CD8-positive, alpha-beta memory T cell (primary cell): ENCODE measurements at regions not wholly inside any gene's neighbourhood (a gene's known extent, or its start where the extent isn't known, plus 50 kb on each side); places are given as distances from the start of the nearest gene placed in this dataset.
"Not testable (repeated sequence)": the region's sequence is repeated elsewhere in the genome, so short reads cannot be mapped to it uniquely, and the experiment has no call there.

Experiments
- CTCF ChIA-PET: fragments of 350-600 bp; sonication (Branson Sonifier 250); formaldehyde crosslinking; loops from one replicate; lab custom pipeline; 2021; ENCODE audit warnings: antibody characterized with exemption; lab: Charles Lee
- POLR2A ChIA-PET: fragments of 350-600 bp; sonication (Branson Sonifier 250); formaldehyde crosslinking; loops from one replicate; lab custom pipeline; 2021; ENCODE audit warnings: antibody characterized with exemption; lab: Charles Lee
- DNase-seq, 5 donors: peaks; one replicate each; pipeline versions ENCODE4 v3.0.0 to v3.0.0-alpha.2; 2020 to 2022; ENCODE audit warnings: mixed read lengths in 1 of 5
- H3K27ac ChIP-seq: one replicate; pipeline ENCODE4 v1.7.0; 2013; ENCODE audit warnings: low read depth, mild to moderate bottlenecking, low read length, moderate library complexity
- H3K27me3 ChIP-seq: 2 replicates; pipeline ENCODE4 v1.7.0; 2013; ENCODE audit warnings: low read length, mild to moderate bottlenecking; ENCODE audit not compliant: insufficient read depth, poor library complexity, severe bottlenecking
- H3K36me3 ChIP-seq: 2 replicates; pipeline ENCODE4 v1.7.0; 2013; ENCODE audit warnings: mild to moderate bottlenecking, low read length, moderate library complexity; ENCODE audit not compliant: insufficient read depth
- H3K4me1 ChIP-seq: 2 replicates; pipeline ENCODE4 v1.7.0; 2013; ENCODE audit warnings: mild to moderate bottlenecking, low read length, moderate library complexity; ENCODE audit not compliant: insufficient read depth
- H3K4me3 ChIP-seq: 2 replicates; pipeline ENCODE4 v1.7.0; 2013; ENCODE audit warnings: mild to moderate bottlenecking, low read length
- H3K9me3 ChIP-seq: 2 replicates; pipeline ENCODE4 v1.7.0; 2013; ENCODE audit warnings: mild to moderate bottlenecking, low read length
- H3K27ac Mint-ChIP-seq, 8 donors: one replicate each; pipeline ENCODE4 v1.8.0; 2020 to 2021; ENCODE audit warnings: mixed read lengths in 8 of 8, mild to moderate bottlenecking in 6 of 8, inconsistent platforms in 3 of 8, moderate library complexity in 3 of 8
- H3K27me3 Mint-ChIP-seq, 2 donors: one replicate each; pipeline ENCODE4 v1.8.0; 2020 to 2021; ENCODE audit warnings: mixed read lengths in 2 of 2, mild to moderate bottlenecking in 1 of 2, moderate library complexity in 1 of 2
- H3K36me3 Mint-ChIP-seq, 3 donors: one replicate each; pipeline ENCODE4 v1.8.0; 2020 to 2021; ENCODE audit warnings: mixed read lengths in 3 of 3, inconsistent platforms in 1 of 3, mild to moderate bottlenecking in 1 of 3
- H3K4me1 Mint-ChIP-seq, 3 donors: one replicate each; pipeline ENCODE4 v1.8.0; 2020 to 2021; ENCODE audit warnings: mixed read lengths in 3 of 3, inconsistent platforms in 1 of 3, mild to moderate bottlenecking in 1 of 3
- H3K4me3 Mint-ChIP-seq, 7 donors: one replicate each; pipeline ENCODE4 v1.8.0; 2020 to 2021; ENCODE audit warnings: mixed read lengths in 7 of 7, mild to moderate bottlenecking in 6 of 7, moderate library complexity in 4 of 7, inconsistent platforms in 2 of 7
- H3K9me3 Mint-ChIP-seq, 5 donors: one replicate each; pipeline ENCODE4 v1.8.0; 2020 to 2022; ENCODE audit warnings: mixed read lengths in 5 of 5, mild to moderate bottlenecking in 3 of 5, moderate library complexity in 2 of 5, inconsistent platforms in 1 of 5

DNA sequence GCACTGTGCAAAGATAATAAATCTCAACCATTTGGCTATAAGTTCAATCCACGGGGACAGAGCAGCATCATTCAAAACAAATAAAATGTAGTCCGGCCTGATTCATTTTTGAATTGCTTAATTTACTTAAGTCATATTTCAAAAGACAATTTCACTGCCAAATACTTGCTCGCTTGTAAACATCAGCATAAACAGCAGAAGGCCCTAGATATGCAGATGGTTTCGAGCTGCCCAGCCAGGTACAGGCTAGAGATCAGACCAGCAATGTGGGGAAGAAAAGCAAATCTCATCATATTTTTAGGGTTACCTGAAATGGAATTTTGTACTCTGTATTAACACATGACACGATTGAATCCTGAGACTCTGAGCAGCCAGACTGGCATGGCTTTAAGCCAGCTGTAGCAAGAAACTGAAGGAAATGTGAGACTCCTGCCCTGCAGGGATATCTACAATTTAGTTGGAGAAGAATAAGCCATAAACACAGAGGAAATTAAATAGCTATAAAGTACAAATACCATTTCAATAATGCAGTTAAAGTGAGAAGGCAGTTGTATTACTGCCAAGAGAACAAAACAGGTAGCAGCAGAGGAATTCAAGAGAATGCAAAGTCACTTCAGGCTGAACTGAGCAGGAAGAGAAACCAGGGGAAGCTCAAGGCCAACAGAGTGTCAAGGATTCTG, 440.3 kb downstream of the ETS1 start:
- DNase-seq = no peak
- Mint-ChIP-seq H3K27ac (peak overlapping the region in 3 of 8 donors; percentile 20 to 62 (median 47)), H3K36me3 (peaks cover 0 to 5% (median 0%) of the 10 kb centered on the region in 3 donors), H3K4me3 (no peak overlapping the region), H3K9me3 (peaks cover 0 to 4% (median 4%) of the 10 kb centered on the region in 5 donors), H3K27me3 (no peaks in the 10 kb centered on the region), H3K4me1 (peaks cover 0 to 9% (median 2%) of the 10 kb centered on the region in 3 donors)
- H3K27ac ChIP-seq = no peak overlapping the region
- no peak overlapping the region for H3K4me3 ChIP-seq
- no peaks in the 10 kb centered on the region for H3K9me3 ChIP-seq
- H3K4me1 ChIP-seq = no peaks in the 10 kb centered on the region
- no peaks in the 10 kb centered on the region for H3K27me3 ChIP-seq
- ChIA-PET POLR2A (interaction anchor here (0.6 kb wide), 1 partner anchor 15 kb away, joined by 4 read pairs; no protein-coding TSS in a partner anchor), CTCF (interaction anchor here (1.0 to 3.5 kb wide), 4 partner anchors 11 to 115 kb away, joined by 3 to 15 read pairs (median 5); no protein-coding TSS in a partner anchor)
- H3K36me3 ChIP-seq = no peaks in the 10 kb centered on the region

GRCh38 chr11:128140293-128140692, 447.1 kb downstream of the ETS1 start:
- H3K27me3 Mint-ChIP-seq, H3K4me3 Mint-ChIP-seq, POLR2A ChIA-PET, H3K4me3 ChIP-seq, H3K36me3 ChIP-seq, H3K27me3 ChIP-seq, H3K9me3 ChIP-seq, H3K27ac ChIP-seq, H3K4me1 ChIP-seq, H3K27ac Mint-ChIP-seq: not testable (repeated sequence)
- H3K9me3 Mint-ChIP-seq = peaks cover 2 to 11% (median 5%) of the 10 kb centered on the region in 5 donors
- peaks cover 0 to 28% (median 2%) of the 10 kb centered on the region in 3 donors for H3K36me3 Mint-ChIP-seq
- DNase-seq = peak in 2 of 5 donors; percentile 0 to 55
- CTCF ChIA-PET = interaction anchor here (0.9 kb wide), 1 partner anchor 11 kb away, joined by 3 read pairs; no protein-coding TSS in a partner anchor
- H3K4me1 Mint-ChIP-seq = peaks cover 15 to 21% (median 15%) of the 10 kb centered on the region in 3 donors

DNA sequence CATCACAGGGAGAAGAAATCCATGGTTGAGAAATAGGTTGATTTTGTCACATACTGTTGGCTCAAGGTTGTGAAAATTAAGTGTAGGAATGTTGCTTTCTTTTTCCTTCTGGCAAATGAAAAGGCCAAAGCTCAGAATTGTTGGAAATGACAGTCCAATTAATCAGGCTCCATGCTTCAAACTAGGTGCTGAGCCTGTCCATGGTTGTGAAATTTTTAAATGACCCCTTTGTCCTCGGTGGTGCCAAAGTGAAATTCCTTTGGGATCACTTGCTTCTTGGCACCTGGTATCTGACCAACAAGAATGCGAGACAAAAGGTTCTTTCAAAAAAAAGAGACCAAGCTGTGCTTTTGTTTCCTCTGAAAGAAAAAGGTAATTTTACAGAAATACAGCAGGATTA, 451.9 kb downstream of the ETS1 start:
- Mint-ChIP-seq H3K4me1 (peaks cover 15 to 30% (median 18%) of the 10 kb centered on the region in 3 donors), H3K9me3 (peaks cover 0 to 7% (median 5%) of the 10 kb centered on the region in 5 donors), H3K27me3 (no peaks in the 10 kb centered on the region), H3K4me3 (no peak overlapping the region), H3K36me3 (peaks cover 0 to 22% (median 2%) of the 10 kb centered on the region in 3 donors), H3K27ac (no peak overlapping the region)
- Histone ChIP-seq H3K4me1 (no peaks in the 10 kb centered on the region), H3K27me3 (no peaks in the 10 kb centered on the region), H3K36me3 (no peaks in the 10 kb centered on the region), H3K9me3 (no peaks in the 10 kb centered on the region), H3K27ac (no peak overlapping the region), H3K4me3 (no peak overlapping the region)
- DNase-seq = no peak
- ChIA-PET CTCF (no interaction called here), POLR2A (no interaction called here)

GRCh38 chr11:128133501-128133900, 453.9 kb downstream of the ETS1 start:
- CTCF ChIA-PET = no interaction called here
- no peaks in the 10 kb centered on the region for H3K36me3 ChIP-seq
- peaks cover 3 to 18% (median 9%) of the 10 kb centered on the region in 3 donors for H3K4me1 Mint-ChIP-seq
- H3K4me3 Mint-ChIP-seq = no peak overlapping the region
- H3K9me3 Mint-ChIP-seq = no peaks in the 10 kb centered on the region
- POLR2A ChIA-PET = no interaction called here
- no peaks in the 10 kb centered on the region for H3K4me1 ChIP-seq
- DNase-seq = no peak
- no peaks in the 10 kb centered on the region for H3K27me3 ChIP-seq
- no peak overlapping the region for H3K27ac ChIP-seq
- no peaks in the 10 kb centered on the region for H3K9me3 ChIP-seq
- H3K27ac Mint-ChIP-seq = peak overlapping the region in 2 of 8 donors; percentile 25 to 77
- no peak overlapping the region for H3K4me3 ChIP-seq
- peaks cover 0 to 9% (median 0%) of the 10 kb centered on the region in 3 donors for H3K36me3 Mint-ChIP-seq
- no peaks in the 10 kb centered on the region for H3K27me3 Mint-ChIP-seq

- no peak for DNase-seq
- Histone ChIP-seq H3K27me3 (no peaks in the 10 kb centered on the region), H3K9me3 (no peaks in the 10 kb centered on the region), H3K36me3 (no peaks in the 10 kb centered on the region), H3K4me1 (no peaks in the 10 kb centered on the region), H3K27ac (no peak overlapping the region), H3K4me3 (no peak overlapping the region)
- H3K36me3 Mint-ChIP-seq = peaks cover 0 to under 1% (median 0%) of the 10 kb centered on the region in 3 donors
- ChIA-PET POLR2A (no interaction called here), CTCF (interaction anchor here (0.8 to 1.7 kb wide), 5 partner anchors 21 to 716 kb away, joined by 3 to 10 read pairs (median 4); no protein-coding TSS in a partner anchor)
- H3K27me3 Mint-ChIP-seq = no peaks in the 10 kb centered on the region
- H3K27ac Mint-ChIP-seq = no peak overlapping the region
- no peaks in the 10 kb centered on the region for H3K9me3 Mint-ChIP-seq
- no peak overlapping the region for H3K4me3 Mint-ChIP-seq
- H3K4me1 Mint-ChIP-seq = peaks cover 3 to 18% (median 9%) of the 10 kb centered on the region in 3 donors
Observed at GRCh38 chr11:128130052-128130451, 457.3 kb downstream of the ETS1 start.

DNA sequence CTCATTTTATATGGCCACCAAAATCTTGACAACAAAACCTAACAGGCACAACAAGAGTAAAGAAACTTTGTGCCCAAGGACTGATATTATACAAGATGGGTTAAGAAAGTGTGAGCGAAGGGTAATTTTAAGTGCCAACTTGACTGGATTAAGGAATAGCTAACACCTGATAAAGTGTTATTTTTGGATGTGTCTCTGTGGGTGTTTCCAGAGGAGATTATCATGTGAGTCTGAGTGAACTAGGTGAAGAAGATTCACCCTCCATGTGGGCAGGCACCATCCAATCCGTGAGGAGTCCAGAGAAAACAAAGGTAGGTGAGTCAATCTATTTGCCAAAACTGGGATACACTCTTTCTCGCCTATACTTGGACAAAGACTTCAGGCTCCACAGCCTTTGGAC, 461.6 kb downstream of the ETS1 start:
- no peaks in the 10 kb centered on the region for H3K4me1 ChIP-seq
- H3K9me3 ChIP-seq = no peaks in the 10 kb centered on the region
- H3K27ac Mint-ChIP-seq = no peak overlapping the region
- H3K27ac ChIP-seq = no peak overlapping the region
- no peaks in the 10 kb centered on the region for H3K36me3 ChIP-seq
- no peaks in the 10 kb centered on the region for H3K27me3 Mint-ChIP-seq
- ChIA-PET CTCF (no interaction called here), POLR2A (no interaction called here)
- no peak overlapping the region for H3K4me3 ChIP-seq
- H3K9me3 Mint-ChIP-seq = no peaks in the 10 kb centered on the region
- peaks cover 2 to 9% (median 9%) of the 10 kb centered on the region in 3 donors for H3K4me1 Mint-ChIP-seq
- no peaks in the 10 kb centered on the region for H3K27me3 ChIP-seq
- no peak for DNase-seq
- no peak overlapping the region for H3K4me3 Mint-ChIP-seq
- H3K36me3 Mint-ChIP-seq = peaks cover 0 to 2% (median 0%) of the 10 kb centered on the region in 3 donors

DNA sequence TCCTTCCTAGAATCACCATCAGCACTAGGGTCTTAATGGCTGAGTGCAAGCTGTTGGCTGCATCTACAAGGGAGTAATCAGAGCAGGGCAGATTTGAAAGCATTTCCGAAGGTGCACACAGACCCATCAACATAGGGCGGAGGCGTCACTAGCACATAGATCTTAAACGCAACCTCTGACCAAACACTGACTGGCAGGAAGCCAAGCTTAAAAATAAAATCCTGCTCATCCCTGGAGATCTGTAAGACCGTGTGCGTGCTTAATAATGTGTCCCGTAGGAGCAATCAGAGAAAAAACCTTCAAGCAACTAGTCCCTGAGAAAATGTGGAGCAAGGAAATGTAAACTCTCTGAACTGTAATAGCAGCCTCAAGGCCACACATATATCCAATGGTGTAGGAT, 470.5 kb downstream of the ETS1 start:
- Mint-ChIP-seq H3K4me1 (peaks cover 8 to 13% (median 10%) of the 10 kb centered on the region in 3 donors), H3K4me3 (peak overlapping the region in 1 of 7 donors; percentile 28), H3K9me3 (peaks cover 0 to 8% (median 6%) of the 10 kb centered on the region in 5 donors), H3K36me3 (peaks cover 0 to 7% (median 3%) of the 10 kb centered on the region in 3 donors), H3K27me3 (peaks cover 0 to 4% of the 10 kb centered on the region in 2 donors), H3K27ac (peak overlapping the region in 1 of 8 donors; percentile 29)
- Histone ChIP-seq H3K36me3 (no peaks in the 10 kb centered on the region), H3K4me3 (no peak overlapping the region), H3K9me3 (no peaks in the 10 kb centered on the region), H3K4me1 (no peaks in the 10 kb centered on the region), H3K27me3 (no peaks in the 10 kb centered on the region), H3K27ac (no peak overlapping the region)
- DNase-seq = no peak
- POLR2A ChIA-PET = interaction anchor here (0.6 kb wide), 1 partner anchor 38 kb away, joined by 3 read pairs; no protein-coding TSS in a partner anchor
- CTCF ChIA-PET = no interaction called here

- Histone ChIP-seq H3K27ac (no peak overlapping the region), H3K27me3 (no peaks in the 10 kb centered on the region), H3K4me3 (no peak overlapping the region), H3K36me3 (no peaks in the 10 kb centered on the region), H3K4me1 (no peaks in the 10 kb centered on the region), H3K9me3 (no peaks in the 10 kb centered on the region)
- Mint-ChIP-seq H3K4me1 (peaks cover 8 to 13% (median 10%) of the 10 kb centered on the region in 3 donors), H3K4me3 (peak overlapping the region in 1 of 7 donors; percentile 28), H3K9me3 (peaks cover 0 to 11% (median 7%) of the 10 kb centered on the region in 5 donors), H3K27me3 (peaks cover 0 to 5% of the 10 kb centered on the region in 2 donors), H3K27ac (peak overlapping the region in 1 of 8 donors; percentile 29), H3K36me3 (peaks cover 0 to 9% (median 3%) of the 10 kb centered on the region in 3 donors)
- ChIA-PET CTCF (no interaction called here), POLR2A (interaction anchor here (0.6 kb wide), 1 partner anchor 38 kb away, joined by 3 read pairs; no protein-coding TSS in a partner anchor)
- no peak for DNase-seq
Observed at GRCh38 chr11:128116447-128116846, 470.9 kb downstream of the ETS1 start.
